ENCODE measurements at regions not wholly inside any gene's neighbourhood (a gene's known extent, or its start where the extent isn't known, plus 50 kb on each side); places are given as distances from the start of the nearest gene placed in this dataset.

GRCh38 chr10:31630861-31631567, 297.6 kb downstream of the ARHGAP12 start:
- Histone ChIP-seq H4K20me1 (replicated peaks; ENCODE audit: control insufficient read depth, insufficient read depth, low read length) (no peaks in the 10 kb centered on the region), H3K9me3 (replicated peaks; ENCODE audit: control insufficient read depth, insufficient read depth, low read depth, low read length) (no peaks in the 10 kb centered on the region), H3K27ac (ENCODE audit: extremely low read depth, low read depth, low read length) (no peak overlapping the region), H3K9me1 (ENCODE audit: control insufficient read depth, insufficient read depth, low read length) (no peaks in the 10 kb centered on the region), H3K4me3 (no peak overlapping the region), H3K79me2 (ENCODE audit: control insufficient read depth, insufficient read depth, low read length) (no peaks in the 10 kb centered on the region), H3K4me1 (replicated peaks in 1 of 2; ENCODE audit: control insufficient read depth in 2 of 2, insufficient read depth in 2 of 2, low read length in 2 of 2) (no peaks in the 10 kb centered on the region), H3K9ac (ENCODE audit: insufficient read depth in 1 of 2, low read depth in 2 of 2, low read length in 2 of 2) (no peak overlapping the region), H3K27me3 (ENCODE audit: control insufficient read depth in 2 of 2, insufficient read depth in 2 of 2, low read length in 2 of 2) (no peaks in the 10 kb centered on the region), H3K36me3 (ENCODE audit: control insufficient read depth, insufficient read depth, low read length) (no peaks in the 10 kb centered on the region), H3K4me2 (ENCODE audit: insufficient read depth, low read length) (no peak overlapping the region), H2AFZ (ENCODE audit: low read depth, low read length) (no peak overlapping the region)
- ATAC-seq (no peak), FAIRE-seq (no peak), DNase-seq (ENCODE audit: extremely low read depth in 1 of 4, low spot score in 3 of 4) (no peak)
- WGBS (ENCODE audit: insufficient coverage, low coverage, missing lambda C conversion rate), result 0% methylated on average over 4 of the region's 4 CpGs
- in situ Hi-C loops (cut with MboI), result no loop called here
- intact Hi-C loops (cut with micrococcal nuclease), result no loop called here
- BruUV-seq (replicated peaks), result no TSS peak
- ChIA-PET CTCF (ENCODE audit: low intra/inter-chr PET ratio) (no interaction called here), POLR2A (no interaction called here)
- TF ChIP-seq ZNF24 (IDR thresholded peaks at IDR 0.05) (no peak), STAT5A (IDR thresholded peaks at IDR 0.05; ENCODE audit: borderline replicate concordance, low read length) (no peak), XRCC5 (IDR thresholded peaks at IDR 0.05; ENCODE audit: low read depth, low read length) (no peak), RBM17 (IDR thresholded peaks at IDR 0.05; ENCODE audit: borderline replicate concordance, low read depth, low read length) (no peak), ZBTB8A (IDR thresholded peaks at IDR 0.05; ENCODE audit: partially characterized antibody) (no peak), ELK3 (CRISPR knock-in tag; IDR thresholded peaks at IDR 0.05) (no peak), THRA (IDR thresholded peaks at IDR 0.05) (no peak), SMC3 (conservative IDR thresholded peaks at IDR 0.05; ENCODE audit: insufficient read depth, low read depth, low read length) (no peak), PYGO2 (tag; IDR thresholded peaks at IDR 0.05) (no peak)
